ENCODE measurements at regions not wholly inside any gene's neighbourhood (a gene's known extent, or its start where the extent isn't known, plus 50 kb on each side); places are given as distances from the start of the nearest gene placed in this dataset.

DNA sequence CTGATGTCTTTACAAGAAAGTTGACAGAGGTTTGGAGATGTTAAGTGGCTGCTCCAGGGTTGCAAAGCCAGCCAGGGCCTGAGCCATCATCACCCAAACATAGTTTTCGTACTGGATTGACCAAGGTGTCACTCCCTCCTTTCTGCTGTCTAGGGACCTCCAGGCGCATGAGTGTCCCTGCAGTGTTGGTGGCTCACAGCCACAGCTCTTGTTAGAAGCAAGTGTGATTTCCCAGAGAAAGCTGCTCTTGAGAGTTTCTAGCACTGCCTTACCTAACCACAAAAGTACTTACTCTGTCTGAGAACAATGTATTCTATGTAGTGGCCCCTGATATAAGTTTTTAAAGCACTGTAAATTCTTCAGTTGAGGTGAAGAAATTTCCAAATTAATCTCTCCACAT, 144.1 kb downstream of the SOX2 start:
- no peak for FAIRE-seq
- CTCF ChIA-PET = no interaction called here
- BruUV-seq (replicated peaks) = no TSS peak

More for the DNA sequence above, 144.1 kb downstream of the SOX2 start:
- no peak overlapping the region for H3K4me3 ChIP-seq (replicated peaks in 1 of 3; ENCODE audit: insufficient read depth in 1 of 3, low read depth in 1 of 3, low read length in 3 of 3)
- no peaks in the 10 kb centered on the region for H3K36me3 ChIP-seq (ENCODE audit: control insufficient read depth in 2 of 2, extremely low read depth in 1 of 2, insufficient read depth in 2 of 2, low read length in 2 of 2)
- no peaks in the 10 kb centered on the region for H4K20me1 ChIP-seq (replicated peaks; ENCODE audit: control insufficient read depth, extremely low read depth, insufficient read depth, low read length)
- H3K27ac ChIP-seq (ENCODE audit: insufficient read depth, low read depth, low read length) = no peak overlapping the region
- no peak overlapping the region for H3K9ac ChIP-seq (replicated peaks; ENCODE audit: extremely low read depth, insufficient read depth, low read length)
- no peak overlapping the region for H3K4me2 ChIP-seq (ENCODE audit: insufficient read depth, low read length)
- POLR2A ChIA-PET = no interaction called here
- no peak overlapping the region for H2AFZ ChIP-seq (ENCODE audit: low read depth, low read length)
- no peak for TF ChIP-seq EZH2 (IDR thresholded peaks at IDR 0.05; ENCODE audit: borderline replicate concordance, low read depth, low read length, severe bottlenecking)
- TF ChIP-seq FOS (IDR thresholded peaks at IDR 0.05; ENCODE audit: borderline replicate concordance, insufficient read depth, low read length) = no peak
- TF ChIP-seq, protein P1, sequence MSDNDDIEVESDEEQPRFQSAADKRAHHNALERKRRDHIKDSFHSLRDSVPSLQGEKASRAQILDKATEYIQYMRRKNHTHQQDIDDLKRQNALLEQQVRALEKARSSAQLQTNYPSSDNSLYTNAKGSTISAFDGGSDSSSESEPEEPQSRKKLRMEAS (IDR thresholded peaks at IDR 0.05; ENCODE audit: insufficient read depth, insufficient read length) = no peak
- TF ChIP-seq GATA2 (IDR thresholded peaks at IDR 0.05; ENCODE audit: insufficient read depth, insufficient read length, low read depth, low read length) = no peak
- TF ChIP-seq, protein P2, sequence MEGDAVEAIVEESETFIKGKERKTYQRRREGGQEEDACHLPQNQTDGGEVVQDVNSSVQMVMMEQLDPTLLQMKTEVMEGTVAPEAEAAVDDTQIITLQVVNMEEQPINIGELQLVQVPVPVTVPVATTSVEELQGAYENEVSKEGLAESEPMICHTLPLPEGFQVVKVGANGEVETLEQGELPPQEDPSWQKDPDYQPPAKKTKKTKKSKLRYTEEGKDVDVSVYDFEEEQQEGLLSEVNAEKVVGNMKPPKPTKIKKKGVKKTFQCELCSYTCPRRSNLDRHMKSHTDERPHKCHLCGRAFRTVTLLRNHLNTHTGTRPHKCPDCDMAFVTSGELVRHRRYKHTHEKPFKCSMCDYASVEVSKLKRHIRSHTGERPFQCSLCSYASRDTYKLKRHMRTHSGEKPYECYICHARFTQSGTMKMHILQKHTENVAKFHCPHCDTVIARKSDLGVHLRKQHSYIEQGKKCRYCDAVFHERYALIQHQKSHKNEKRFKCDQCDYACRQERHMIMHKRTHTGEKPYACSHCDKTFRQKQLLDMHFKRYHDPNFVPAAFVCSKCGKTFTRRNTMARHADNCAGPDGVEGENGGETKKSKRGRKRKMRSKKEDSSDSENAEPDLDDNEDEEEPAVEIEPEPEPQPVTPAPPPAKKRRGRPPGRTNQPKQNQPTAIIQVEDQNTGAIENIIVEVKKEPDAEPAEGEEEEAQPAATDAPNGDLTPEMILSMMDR (IDR thresholded peaks at IDR 0.05; ENCODE audit: extremely low read depth in 1 of 2, insufficient read depth in 1 of 2, low read depth in 1 of 2, low read length in 2 of 2) = no peak
- TF ChIP-seq MYC (IDR thresholded peaks at IDR 0.05; ENCODE audit: low read depth, low read length) = no peak
- TF ChIP-seq POLR2A (IDR thresholded peaks at IDR 0.05; ENCODE audit: low read depth, low read length) = no peak
- TF ChIP-seq POLR2AphosphoS5 (IDR thresholded peaks at IDR 0.05; ENCODE audit: insufficient read depth, low read depth, low read length) = no peak
- TF ChIP-seq JUN (IDR thresholded peaks at IDR 0.05; ENCODE audit: borderline replicate concordance, insufficient read depth, insufficient read length, low read depth) = no peak
- H3K9me3 ChIP-seq (replicated peaks; ENCODE audit: control insufficient read depth, insufficient read depth, low read length) = no peaks in the 10 kb centered on the region
- H3K9me1 ChIP-seq (replicated peaks; ENCODE audit: control insufficient read depth, extremely low read depth, insufficient read depth, low read length) = no peaks in the 10 kb centered on the region
- no peaks in the 10 kb centered on the region for H3K79me2 ChIP-seq (ENCODE audit: control insufficient read depth, insufficient read depth, low read length)
- no peaks in the 10 kb centered on the region for H3K4me1 ChIP-seq (ENCODE audit: control insufficient read depth, extremely low read depth, insufficient read depth, low read length)
- no peaks in the 10 kb centered on the region for H3K27me3 ChIP-seq (ENCODE audit: control insufficient read depth in 2 of 2, insufficient read depth in 2 of 2, low read length in 2 of 2)
- intact Hi-C loops (cut with micrococcal nuclease) (no loop called here), dilution Hi-C loops (cut with MboI; ENCODE audit: extremely low pct_ligation_motif_present, low sequenced_read_pairs) (no loop called here)
- DNase-seq (ENCODE audit: low read depth, low spot score) = no peak
